GM19328 (cell line): ENCODE measurements at regions not wholly inside any gene's neighbourhood (a gene's known extent, or its start where the extent isn't known, plus 50 kb on each side); places are given as distances from the start of the nearest gene placed in this dataset.
"Not testable (repeated sequence)": the region's sequence is repeated elsewhere in the genome, so short reads cannot be mapped to it uniquely, and the experiment has no call there.

ENCODE experiments used
- ATAC-seq: cut with Tn5 transposase; IDR thresholded peaks from one replicate; pipeline ENCODE4 v1.9.1; 2021; ENCODE audit warnings: mild to moderate bottlenecking, moderate library complexity; ENCODE audit not compliant: unreplicated experiment

- not testable (repeated sequence) for ATAC-seq
These were observed 275.3 kb downstream of the ADGRD1 start for GRCh38 chr12:131229079-131229425.

- no peak for ATAC-seq
These were observed 276.0 kb downstream of the ADGRD1 start for GRCh38 chr12:131229426-131230339.

GRCh38 chr12:131230340-131231031 lies 276.8 kb downstream of the ADGRD1 start:
- ATAC-seq: no peak

GRCh38 chr12:131231032-131231980 lies 277.6 kb downstream of the ADGRD1 start:
- no peak for ATAC-seq

GRCh38 chr12:131232036-131232435 lies 278.3 kb downstream of the ADGRD1 start:
- no peak for ATAC-seq

- ATAC-seq: not testable (repeated sequence)
These were observed 279.2 kb downstream of the ADGRD1 start for GRCh38 chr12:131232872-131233271.

- ATAC-seq: not testable (repeated sequence)
These were observed 280.4 kb downstream of the ADGRD1 start for GRCh38 chr12:131233850-131234789.

- ATAC-seq: not testable (repeated sequence)
These were observed 281.1 kb downstream of the ADGRD1 start for GRCh38 chr12:131234841-131235271.

GRCh38 chr12:131235871-131236271 lies 282.2 kb downstream of the ADGRD1 start:
- ATAC-seq: no peak

GRCh38 chr12:131239384-131240094 lies 285.8 kb downstream of the ADGRD1 start:
- peak; percentile 68 for ATAC-seq

GRCh38 chr12:131241517-131241916 lies 287.8 kb downstream of the ADGRD1 start:
- ATAC-seq: no peak

- ATAC-seq: no peak
These were observed 289.2 kb downstream of the ADGRD1 start for GRCh38 chr12:131242741-131243496.

- not testable (repeated sequence) for ATAC-seq
These were observed 290.5 kb downstream of the ADGRD1 start for GRCh38 chr12:131244157-131244688.

- not testable (repeated sequence) for ATAC-seq
These were observed 291.5 kb downstream of the ADGRD1 start for GRCh38 chr12:131245161-131245560.

GRCh38 chr12:131245564-131246355 lies 292.1 kb downstream of the ADGRD1 start:
- ATAC-seq: no peak

- ATAC-seq: not testable (repeated sequence)
These were observed 293.5 kb downstream of the ADGRD1 start for GRCh38 chr12:131247026-131247725.

GRCh38 chr12:131247875-131248274 lies 294.2 kb downstream of the ADGRD1 start:
- not testable (repeated sequence) for ATAC-seq
